Panc1 (cell line): ENCODE measurements at regions not wholly inside any gene's neighbourhood (a gene's known extent, or its start where the extent isn't known, plus 50 kb on each side); places are given as distances from the start of the nearest gene placed in this dataset.

Experiments
- ATAC-seq: fragments of 200-7000 bp; cut with Tn5 transposase; 2 replicates; pipeline ENCODE4 v1.9.1; 2020; ENCODE audit warnings: mild to moderate bottlenecking, moderate library complexity
- BruUV-seq: library from RNA; stranded (reverse); fragments of 400-500 nt; replicated peaks from 2 replicates; lab custom pipeline; 2021; lab: Mats Ljungman, UMichigan
- CTCF ChIA-PET: fragments of 300-600 bp; sonication (Branson Sonifier 250); formaldehyde crosslinking; loops from one replicate; lab custom pipeline; 2022; ENCODE audit warnings: antibody characterized with exemption; lab: Charles Lee
- POLR2A ChIA-PET: fragments of 300-600 bp; sonication (Branson Sonifier 250); formaldehyde crosslinking; loops from one replicate; lab custom pipeline; 2022; ENCODE audit warnings: antibody characterized with exemption; lab: Charles Lee
- DNase-seq: peaks from one replicate; pipeline ENCODE4 v3.0.0-alpha.2; 2010; ENCODE audit warnings: low read depth, low spot score
- H3K27ac ChIP-seq: 2 replicates; pipeline ENCODE4 v1.5.1; 2011; ENCODE audit warnings: mild to moderate bottlenecking, low read length, inconsistent platforms
- H3K27me3 ChIP-seq: fragments of 200-500 bp; sonication (Bioruptor generic); 2 replicates; pipeline ENCODE4 v1.6.0; 2014; ENCODE audit warnings: low read length, inconsistent platforms; ENCODE audit not compliant: control insufficient read depth, insufficient read depth
- H3K36me3 ChIP-seq: fragments of 200-500 bp; sonication (Bioruptor generic); 2 replicates; pipeline ENCODE4 v1.5.1; 2014; ENCODE audit warnings: inconsistent platforms, mild to moderate bottlenecking, low read length, moderate library complexity; ENCODE audit not compliant: control insufficient read depth, insufficient read depth
- H3K4me1 ChIP-seq: 2 replicates; pipeline ENCODE4 v1.5.1; 2011; ENCODE audit warnings: inconsistent platforms, mild to moderate bottlenecking, low read length, moderate library complexity; ENCODE audit not compliant: control insufficient read depth, insufficient read depth
- H3K4me3 ChIP-seq, 2 experiments: 2 replicates each; pipeline ENCODE4 v1.5.1; 2011 to 2012; ENCODE audit warnings: low read depth in 2 of 2, low read length in 2 of 2, mild to moderate bottlenecking in 2 of 2, inconsistent platforms in 1 of 2, moderate library complexity in 1 of 2
- H3K9me3 ChIP-seq: fragments of 200-500 bp; sonication (Bioruptor generic); 2 replicates; pipeline ENCODE4 v1.5.1; 2014; ENCODE audit warnings: low read depth, mild to moderate bottlenecking, inconsistent platforms, low read length, moderate library complexity; ENCODE audit not compliant: control insufficient read depth, insufficient read depth
- POLR2AphosphoS5 ChIP-seq: IDR thresholded peaks from 2 replicates; pipeline ENCODE4 v1.6.1; 2012; ENCODE audit warnings: mild to moderate bottlenecking, low read depth, low read length, moderate library complexity
- SIN3A ChIP-seq: IDR thresholded peaks from 2 replicates; pipeline ENCODE4 v1.6.1; 2012; ENCODE audit warnings: low read depth, mild to moderate bottlenecking, low read length, moderate library complexity, borderline replicate concordance; ENCODE audit not compliant: insufficient read depth
- TCF7L2 ChIP-seq: IDR thresholded peaks from 2 replicates; pipeline ENCODE4 v1.6.1; 2011; ENCODE audit warnings: mild to moderate bottlenecking, low read depth, low read length, inconsistent platforms
- in situ Hi-C: cut with HindIII; loops from 2 replicates; pipeline ENCODE4 v1.10.0; 2016; ENCODE audit warnings: low sequenced_read_pairs, low pct_unique_long_range_greater_than_20kb
- intact Hi-C: fragments of 100-400 bp; cut with micrococcal nuclease; formaldehyde crosslinking; loops from one replicate; pipeline ENCODE4 v1.10.0; 2022; ENCODE audit not compliant: unreplicated experiment
- TF ChIP-seq, protein P1 (sequence below), 2 experiments: IDR thresholded peaks; 2 replicates each; pipeline ENCODE4 v1.6.1; 2011 to 2012; ENCODE audit warnings: low read depth in 2 of 2, control low read depth in 1 of 2, low read length in 1 of 2, mild to moderate bottlenecking in 1 of 2, moderate library complexity in 1 of 2; ENCODE audit not compliant: insufficient read depth in 1 of 2
- TF ChIP-seq, protein P2 (sequence below): fragments of 450-650 bp; IDR thresholded peaks from 2 replicates; pipeline ENCODE4 v1.5.1; 2017; ENCODE audit warnings: mild to moderate bottlenecking

DNA sequence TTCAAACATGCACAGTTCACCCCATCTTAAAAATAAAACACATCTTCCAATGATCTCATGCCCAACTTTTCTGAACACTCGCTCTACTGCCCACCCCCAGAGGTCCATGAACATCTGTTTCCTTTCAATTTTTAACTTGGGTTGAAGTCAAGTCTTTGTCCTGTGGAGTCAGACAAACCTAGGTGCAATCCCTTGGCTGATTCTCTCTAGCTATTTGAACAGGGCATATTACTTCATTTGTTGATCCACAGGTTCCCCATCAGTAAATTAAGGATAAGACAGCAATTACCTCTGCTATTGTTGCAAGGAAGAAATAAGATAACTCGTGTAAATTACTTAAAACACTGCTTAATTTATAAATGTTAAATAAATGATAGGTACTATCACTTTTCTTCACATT lies 180.1 kb downstream of the CNTN3 start:
- ChIA-PET POLR2A (no interaction called here), CTCF (no interaction called here)
- no peak for ATAC-seq
- Histone ChIP-seq H3K9me3 (no peaks in the 10 kb centered on the region), H3K4me3 (no peak overlapping the region), H3K27me3 (no peaks in the 10 kb centered on the region), H3K4me1 (no peaks in the 10 kb centered on the region), H3K36me3 (no peaks in the 10 kb centered on the region), H3K27ac (no peak overlapping the region)
- intact Hi-C loops (no loop called here), in situ Hi-C loops (no loop called here)
- TF ChIP-seq TCF7L2 (no peak), SIN3A (no peak), POLR2AphosphoS5 (no peak)
- TF ChIP-seq, protein P1, sequence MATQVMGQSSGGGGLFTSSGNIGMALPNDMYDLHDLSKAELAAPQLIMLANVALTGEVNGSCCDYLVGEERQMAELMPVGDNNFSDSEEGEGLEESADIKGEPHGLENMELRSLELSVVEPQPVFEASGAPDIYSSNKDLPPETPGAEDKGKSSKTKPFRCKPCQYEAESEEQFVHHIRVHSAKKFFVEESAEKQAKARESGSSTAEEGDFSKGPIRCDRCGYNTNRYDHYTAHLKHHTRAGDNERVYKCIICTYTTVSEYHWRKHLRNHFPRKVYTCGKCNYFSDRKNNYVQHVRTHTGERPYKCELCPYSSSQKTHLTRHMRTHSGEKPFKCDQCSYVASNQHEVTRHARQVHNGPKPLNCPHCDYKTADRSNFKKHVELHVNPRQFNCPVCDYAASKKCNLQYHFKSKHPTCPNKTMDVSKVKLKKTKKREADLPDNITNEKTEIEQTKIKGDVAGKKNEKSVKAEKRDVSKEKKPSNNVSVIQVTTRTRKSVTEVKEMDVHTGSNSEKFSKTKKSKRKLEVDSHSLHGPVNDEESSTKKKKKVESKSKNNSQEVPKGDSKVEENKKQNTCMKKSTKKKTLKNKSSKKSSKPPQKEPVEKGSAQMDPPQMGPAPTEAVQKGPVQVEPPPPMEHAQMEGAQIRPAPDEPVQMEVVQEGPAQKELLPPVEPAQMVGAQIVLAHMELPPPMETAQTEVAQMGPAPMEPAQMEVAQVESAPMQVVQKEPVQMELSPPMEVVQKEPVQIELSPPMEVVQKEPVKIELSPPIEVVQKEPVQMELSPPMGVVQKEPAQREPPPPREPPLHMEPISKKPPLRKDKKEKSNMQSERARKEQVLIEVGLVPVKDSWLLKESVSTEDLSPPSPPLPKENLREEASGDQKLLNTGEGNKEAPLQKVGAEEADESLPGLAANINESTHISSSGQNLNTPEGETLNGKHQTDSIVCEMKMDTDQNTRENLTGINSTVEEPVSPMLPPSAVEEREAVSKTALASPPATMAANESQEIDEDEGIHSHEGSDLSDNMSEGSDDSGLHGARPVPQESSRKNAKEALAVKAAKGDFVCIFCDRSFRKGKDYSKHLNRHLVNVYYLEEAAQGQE (IDR thresholded peaks at IDR 0.05; ENCODE audit: insufficient read depth in 1 of 2, low read depth in 2 of 2, low read length in 1 of 2), result no peak
- TF ChIP-seq, protein P2, sequence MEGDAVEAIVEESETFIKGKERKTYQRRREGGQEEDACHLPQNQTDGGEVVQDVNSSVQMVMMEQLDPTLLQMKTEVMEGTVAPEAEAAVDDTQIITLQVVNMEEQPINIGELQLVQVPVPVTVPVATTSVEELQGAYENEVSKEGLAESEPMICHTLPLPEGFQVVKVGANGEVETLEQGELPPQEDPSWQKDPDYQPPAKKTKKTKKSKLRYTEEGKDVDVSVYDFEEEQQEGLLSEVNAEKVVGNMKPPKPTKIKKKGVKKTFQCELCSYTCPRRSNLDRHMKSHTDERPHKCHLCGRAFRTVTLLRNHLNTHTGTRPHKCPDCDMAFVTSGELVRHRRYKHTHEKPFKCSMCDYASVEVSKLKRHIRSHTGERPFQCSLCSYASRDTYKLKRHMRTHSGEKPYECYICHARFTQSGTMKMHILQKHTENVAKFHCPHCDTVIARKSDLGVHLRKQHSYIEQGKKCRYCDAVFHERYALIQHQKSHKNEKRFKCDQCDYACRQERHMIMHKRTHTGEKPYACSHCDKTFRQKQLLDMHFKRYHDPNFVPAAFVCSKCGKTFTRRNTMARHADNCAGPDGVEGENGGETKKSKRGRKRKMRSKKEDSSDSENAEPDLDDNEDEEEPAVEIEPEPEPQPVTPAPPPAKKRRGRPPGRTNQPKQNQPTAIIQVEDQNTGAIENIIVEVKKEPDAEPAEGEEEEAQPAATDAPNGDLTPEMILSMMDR, result no peak
- BruUV-seq, result no TSS peak
- DNase-seq, result no peak

DNA sequence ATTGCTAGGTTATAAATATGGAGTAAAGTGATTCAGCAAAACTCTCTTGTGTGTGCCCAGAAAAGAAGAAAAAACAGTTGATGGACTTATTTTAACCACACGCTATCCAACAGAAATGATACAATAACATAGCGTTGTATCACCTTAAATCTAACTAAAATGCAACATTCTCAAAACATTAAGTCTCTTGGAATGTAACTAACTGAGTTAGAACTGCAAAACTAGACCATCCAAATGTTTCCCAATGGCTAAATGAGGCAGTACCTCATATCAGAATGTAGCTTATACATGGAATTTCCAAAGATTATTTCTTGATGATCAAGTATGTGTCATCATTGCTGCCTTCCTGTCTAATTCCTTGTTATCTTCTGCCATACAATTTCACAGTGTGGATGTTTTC lies 187.9 kb downstream of the CNTN3 start:
- Histone ChIP-seq H3K4me1 (no peaks in the 10 kb centered on the region), H3K36me3 (no peaks in the 10 kb centered on the region), H3K27me3 (no peaks in the 10 kb centered on the region), H3K4me3 (no peak overlapping the region), H3K9me3 (no peaks in the 10 kb centered on the region), H3K27ac (no peak overlapping the region)
- intact Hi-C loops, result loop anchor here (2.0 kb wide), 1 partner anchor 24 kb away; no protein-coding TSS in a partner anchor
- in situ Hi-C loops, result no loop called here
- CTCF ChIA-PET, result no interaction called here
- POLR2A ChIA-PET, result no interaction called here
- no TSS peak for BruUV-seq
- TF ChIP-seq, protein P1 (IDR thresholded peaks at IDR 0.05; ENCODE audit: insufficient read depth in 1 of 2, low read depth in 2 of 2, low read length in 1 of 2), result no peak
- TF ChIP-seq POLR2AphosphoS5, result no peak
- TF ChIP-seq, protein P2, result no peak
- TF ChIP-seq TCF7L2, result no peak
- TF ChIP-seq SIN3A, result no peak
- DNase-seq, result no peak
- ATAC-seq, result no peak
